ENCODE measurements at regions not wholly inside any gene's neighbourhood (a gene's known extent, or its start where the extent isn't known, plus 50 kb on each side); places are given as distances from the start of the nearest gene placed in this dataset.

DNA sequence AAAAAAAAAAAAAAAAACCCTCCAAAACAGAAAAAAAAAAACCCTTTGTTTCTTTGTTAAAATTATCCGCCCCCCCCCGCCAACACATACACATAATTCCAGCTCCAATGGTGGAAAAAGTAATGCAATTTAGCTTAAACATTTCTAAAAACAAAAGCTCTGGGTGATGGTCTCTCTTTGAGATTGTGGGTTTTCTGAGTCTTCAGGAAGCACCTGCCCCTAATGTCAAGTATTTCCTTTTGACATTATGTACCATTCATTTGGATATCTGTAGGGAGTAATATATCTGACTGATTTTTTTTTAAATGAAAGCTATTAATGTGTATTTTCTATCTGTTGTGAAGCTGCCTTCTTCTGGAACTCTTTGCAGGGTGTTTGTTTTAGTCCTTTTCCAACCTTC lies 389.7 kb downstream of the TAF11L14 start:
- Histone ChIP-seq H3K4me1 (replicated peaks in 1 of 2; ENCODE audit: control insufficient read depth in 2 of 2, insufficient read depth in 2 of 2, low read length in 2 of 2) (no peaks in the 10 kb centered on the region), H4K20me1 (replicated peaks; ENCODE audit: control insufficient read depth, insufficient read depth, low read length) (no peaks in the 10 kb centered on the region), H3K9ac (ENCODE audit: insufficient read depth in 1 of 2, low read depth in 2 of 2, low read length in 2 of 2) (no peak overlapping the region), H2AFZ (ENCODE audit: low read depth, low read length) (no peak overlapping the region), H3K4me2 (ENCODE audit: insufficient read depth, low read length) (no peak overlapping the region), H3K27ac (ENCODE audit: extremely low read depth, low read depth, low read length) (no peak overlapping the region), H3K27me3 (ENCODE audit: control insufficient read depth in 2 of 2, insufficient read depth in 2 of 2, low read length in 2 of 2) (no peaks in the 10 kb centered on the region), H3K9me1 (ENCODE audit: control insufficient read depth, insufficient read depth, low read length) (no peaks in the 10 kb centered on the region), H3K9me3 (replicated peaks; ENCODE audit: control insufficient read depth, insufficient read depth, low read depth, low read length) (no peaks in the 10 kb centered on the region), H3K4me3 (no peak overlapping the region), H3K79me2 (ENCODE audit: control insufficient read depth, insufficient read depth, low read length) (no peaks in the 10 kb centered on the region), H3K36me3 (ENCODE audit: control insufficient read depth, insufficient read depth, low read length) (no peaks in the 10 kb centered on the region)
- ChIA-PET CTCF (ENCODE audit: low intra/inter-chr PET ratio) (no interaction called here), POLR2A (no interaction called here)
- in situ Hi-C loops (cut with MboI), result no loop called here
- FAIRE-seq, result no peak
- no peak for DNase-seq (ENCODE audit: extremely low read depth in 1 of 4, low spot score in 3 of 4)
- intact Hi-C loops (cut with micrococcal nuclease), result no loop called here
- TF ChIP-seq E2F4 (CRISPR knock-in tag; IDR thresholded peaks at IDR 0.05; ENCODE audit: low read depth), result no peak
- no peak for TF ChIP-seq RFX5 (IDR thresholded peaks at IDR 0.05; ENCODE audit: low read depth, low read length)
- TF ChIP-seq, protein P1, sequence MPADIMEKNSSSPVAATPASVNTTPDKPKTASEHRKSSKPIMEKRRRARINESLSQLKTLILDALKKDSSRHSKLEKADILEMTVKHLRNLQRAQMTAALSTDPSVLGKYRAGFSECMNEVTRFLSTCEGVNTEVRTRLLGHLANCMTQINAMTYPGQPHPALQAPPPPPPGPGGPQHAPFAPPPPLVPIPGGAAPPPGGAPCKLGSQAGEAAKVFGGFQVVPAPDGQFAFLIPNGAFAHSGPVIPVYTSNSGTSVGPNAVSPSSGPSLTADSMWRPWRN (IDR thresholded peaks at IDR 0.05; ENCODE audit: low read depth), result no peak
- no peak for TF ChIP-seq NBN (IDR thresholded peaks at IDR 0.05; ENCODE audit: low read depth)
- no peak for TF ChIP-seq CREBBP (IDR thresholded peaks at IDR 0.05; ENCODE audit: low read depth, low read length)
- no peak for TF ChIP-seq TCF7 (IDR thresholded peaks at IDR 0.05; ENCODE audit: borderline replicate concordance)
- no peak for TF ChIP-seq SPI1 (IDR thresholded peaks at IDR 0.05; ENCODE audit: borderline replicate concordance, low read depth, low read length)
- no peak for TF ChIP-seq XRCC5 (IDR thresholded peaks at IDR 0.05; ENCODE audit: low read depth, low read length)
- TF ChIP-seq CTCFL (IDR thresholded peaks at IDR 0.05; ENCODE audit: borderline replicate concordance, insufficient read depth, low read depth, low read length, poor library complexity, severe bottlenecking), result no peak
- WGBS (ENCODE audit: insufficient coverage, low coverage, missing lambda C conversion rate), result 6% methylated on average over 2 of the region's 2 CpGs
- no peak for ATAC-seq
- BruUV-seq (replicated peaks), result no TSS peak
